HepG2 (cell line): ENCODE measurements at regions not wholly inside any gene's neighbourhood (a gene's known extent, or its start where the extent isn't known, plus 50 kb on each side); places are given as distances from the start of the nearest gene placed in this dataset.

Source experiments
- ATAC-seq: fragments of 200-7000 bp; cut with Tn5 transposase; 3 replicates; pipeline ENCODE4 v1.9.1; 2020; ENCODE audit warnings: mild to moderate bottlenecking, moderate library complexity
- BruUV-seq: library from RNA; stranded (reverse); fragments of 400-500 nt; replicated peaks from 2 replicates; lab custom pipeline; 2021; lab: Mats Ljungman, UMichigan
- CTCF ChIA-PET: fragments of 300-600 bp; formaldehyde crosslinking; extraction: SDS; loops from one replicate; lab custom pipeline; 2021; ENCODE audit warnings: low total read pairs, inconsistent platforms, low intra/inter-chr PET ratio; lab: Yijun Ruan, JAX
- POLR2A ChIA-PET: fragments of 350-600 bp; sonication (Branson Sonifier 250); formaldehyde crosslinking; loops from one replicate; lab custom pipeline; 2020; ENCODE audit warnings: antibody characterized with exemption, inconsistent platforms; lab: Yijun Ruan, JAX
- DNase-seq: peaks from one replicate; pipeline ENCODE4 v3.0.0-alpha.2; 2015; ENCODE audit warnings: low spot score
- FAIRE-seq: peaks from 3 replicates; lab custom pipeline; 2011; peaks lifted over from hg19 to GRCh38; lab: Jason Lieb, UNC
- H2AFZ ChIP-seq: one replicate; pipeline ENCODE4 v1.6.1; 2011; ENCODE audit warnings: low read length, inconsistent platforms
- H3K27ac ChIP-seq: fragments of 300-600 bp; 3 replicates; pipeline ENCODE4 v1.8.0; 2011; ENCODE audit warnings: mixed run types, mild to moderate bottlenecking, mixed read lengths, low read length, inconsistent platforms; ENCODE audit not compliant: insufficient read depth; ENCODE audit errors: extremely low read length
- H3K27me3 ChIP-seq, 2 experiments: fragments of 200-600 bp in 1 of 2; 2 replicates in 1 of 2; 3 replicates in 1 of 2; pipeline versions ENCODE4 v1.6.0 to v1.8.0; 2011; ENCODE audit warnings: low read length in 2 of 2, mild to moderate bottlenecking in 2 of 2, moderate library complexity in 2 of 2, inconsistent platforms in 1 of 2; ENCODE audit not compliant: insufficient read depth in 2 of 2, control insufficient read depth in 1 of 2
- H3K36me3 ChIP-seq, 2 experiments: fragments of 200-600 bp in 1 of 2; replicated peaks in 1 of 2; 2 replicates in 1 of 2; 3 replicates in 1 of 2; pipeline versions ENCODE4 v1.5.1 to v1.8.0; 2011; ENCODE audit warnings: low read length in 2 of 2, inconsistent platforms in 1 of 2; ENCODE audit not compliant: insufficient read depth in 2 of 2, control insufficient read depth in 1 of 2
- H3K4me1 ChIP-seq: 2 replicates; pipeline ENCODE4 v1.5.1; 2012; ENCODE audit warnings: low read length, inconsistent platforms; ENCODE audit not compliant: insufficient read depth
- H3K4me2 ChIP-seq: 2 replicates; pipeline ENCODE4 v1.6.0; 2011; ENCODE audit warnings: low read depth, low read length, inconsistent platforms
- H3K4me3 ChIP-seq, 3 experiments: fragments of 200-600 bp in 1 of 3; sonication (generic), shearing (Covaris generic) in 1 of 3; replicated peaks in 1 of 3; 2 replicates each; pipeline ENCODE4 v1.5.1; 2011 to 2016; ENCODE audit warnings: low read length in 3 of 3, inconsistent platforms in 2 of 3, low read depth in 2 of 3, mild to moderate bottlenecking in 2 of 3, control low read depth in 1 of 3, mixed read lengths in 1 of 3; ENCODE audit not compliant: insufficient read depth in 1 of 3
- H3K79me2 ChIP-seq: one replicate; pipeline ENCODE4 v1.6.1; 2011; ENCODE audit warnings: low read length, inconsistent platforms; ENCODE audit not compliant: insufficient read depth
- H3K9ac ChIP-seq: 2 replicates; pipeline ENCODE4 v1.6.0; 2011; ENCODE audit warnings: mild to moderate bottlenecking, low read depth, low read length, inconsistent platforms; ENCODE audit not compliant: insufficient read depth
- H3K9me3 ChIP-seq: 2 replicates; pipeline ENCODE4 v1.5.1; 2012; ENCODE audit warnings: mild to moderate bottlenecking, low read length
- H4K20me1 ChIP-seq: 2 replicates; pipeline ENCODE4 v1.6.0; 2011; ENCODE audit warnings: inconsistent platforms, mild to moderate bottlenecking, low read length, moderate library complexity; ENCODE audit not compliant: insufficient read depth
- BRCA1 ChIP-seq: sonication (generic); formaldehyde crosslinking; IDR thresholded peaks from 2 replicates; pipeline ENCODE4 v1.4.0; 2020; ENCODE audit warnings: missing genetic modification reagents
- CEBPG ChIP-seq: IDR thresholded peaks from 2 replicates; pipeline ENCODE4 v1.6.1; 2016
- GLI4 ChIP-seq: sonication (generic); formaldehyde crosslinking; IDR thresholded peaks from 2 replicates; pipeline ENCODE4 v1.5.1; 2020; ENCODE audit warnings: missing genetic modification reagents, mild to moderate bottlenecking, moderate library complexity, borderline replicate concordance
- HINFP ChIP-seq: sonication (generic); formaldehyde crosslinking; IDR thresholded peaks from 2 replicates; pipeline ENCODE4 v1.4.0; 2020; ENCODE audit warnings: low read depth, mild to moderate bottlenecking, missing genetic modification reagents
- NFKB2 ChIP-seq: sonication (generic); formaldehyde crosslinking; IDR thresholded peaks from 2 replicates; pipeline ENCODE4 v1.4.0; 2020; ENCODE audit warnings: missing genetic modification reagents, borderline replicate concordance
- NONO ChIP-seq, 2 experiments: fragments of 450-650 bp in 1 of 2; sonication (generic) in 1 of 2; formaldehyde crosslinking in 1 of 2; IDR thresholded peaks in 1 of 2; conservative IDR thresholded peaks in 1 of 2; 2 replicates each; pipeline versions ENCODE4 v1.6.1 to v1.8.0; 2017 to 2022; ENCODE audit warnings: mild to moderate bottlenecking in 1 of 2, missing genetic modification reagents in 1 of 2, moderate library complexity in 1 of 2
- SATB2 ChIP-seq: sonication (generic); formaldehyde crosslinking; IDR thresholded peaks from 2 replicates; pipeline ENCODE4 v1.5.0; 2020; ENCODE audit warnings: missing genetic modification reagents
- SMARCC2 ChIP-seq: fragments of 450-650 bp; IDR thresholded peaks from 2 replicates; pipeline ENCODE4 v1.6.1; 2017; ENCODE audit warnings: antibody characterized with exemption, mild to moderate bottlenecking
- THAP11 ChIP-seq: IDR thresholded peaks from 2 replicates; pipeline ENCODE4 v1.6.1; 2016; ENCODE audit warnings: missing biosample characterization, missing genetic modification reagents
- ZBTB4 ChIP-seq: sonication (generic); formaldehyde crosslinking; IDR thresholded peaks from 2 replicates; pipeline ENCODE4 v1.4.0; 2020; ENCODE audit warnings: missing genetic modification reagents, mild to moderate bottlenecking, borderline replicate concordance
- ZNF230 ChIP-seq: sonication (generic); formaldehyde crosslinking; IDR thresholded peaks from 2 replicates; pipeline ENCODE4 v1.4.0; 2020; ENCODE audit warnings: mild to moderate bottlenecking, missing genetic modification reagents
- ZNF263 ChIP-seq: sonication (generic); formaldehyde crosslinking; IDR thresholded peaks from 2 replicates; pipeline ENCODE4 v1.4.0; 2020; ENCODE audit warnings: missing genetic modification reagents
- ZNF501 ChIP-seq: sonication (generic); formaldehyde crosslinking; IDR thresholded peaks from 2 replicates; pipeline ENCODE4 v1.5.1; 2020; ENCODE audit warnings: mild to moderate bottlenecking, moderate library complexity, missing genetic modification reagents
- ZNF709 ChIP-seq: sonication (generic); formaldehyde crosslinking; IDR thresholded peaks from 2 replicates; pipeline ENCODE4 v1.5.0; 2020; ENCODE audit warnings: mild to moderate bottlenecking, missing genetic modification reagents
- ZNF720 ChIP-seq: sonication (generic); formaldehyde crosslinking; IDR thresholded peaks from 2 replicates; pipeline ENCODE4 v1.4.0; 2020; ENCODE audit warnings: missing genetic modification reagents
- ZSCAN12 ChIP-seq: sonication (generic); formaldehyde crosslinking; IDR thresholded peaks from 2 replicates; pipeline ENCODE4 v1.9.0; 2021; ENCODE audit warnings: mild to moderate bottlenecking, missing genetic modification reagents
- ZSCAN20 ChIP-seq: sonication (generic); formaldehyde crosslinking; IDR thresholded peaks from 2 replicates; pipeline ENCODE4 v1.4.0; 2020; ENCODE audit warnings: missing genetic modification reagents, mild to moderate bottlenecking, borderline replicate concordance
- WGBS: methylation state at CpG from one replicate; pipeline ENCODE4 v1.1.6; 2017; ENCODE audit warnings: low lambda C conversion rate; 5-methylcytosine and 5-hydroxymethylcytosine counted together
- in situ Hi-C: cut with HindIII; loops from 2 replicates; pipeline ENCODE4 v1.10.0; 2017; ENCODE audit warnings: low pct_unique_long_range_greater_than_20kb; ENCODE audit not compliant: extremely low pct_ligation_motif_present
- intact Hi-C: fragments of 100-400 bp; cut with micrococcal nuclease; formaldehyde crosslinking; loops from one replicate; pipeline ENCODE4 v1.10.0; 2022; ENCODE audit not compliant: unreplicated experiment
- TF ChIP-seq, protein P1 (sequence below): sonication (generic); formaldehyde crosslinking; conservative IDR thresholded peaks from 2 replicates; pipeline ENCODE4 v1.4.0; 2020; ENCODE audit warnings: missing genetic modification reagents

- TF ChIP-seq ZBTB4 (CRISPR knock-in tag), result no peak
- no peak for TF ChIP-seq THAP11 (CRISPR knock-in tag)
- no peak for TF ChIP-seq ZNF720 (CRISPR knock-in tag)
- TF ChIP-seq ZNF263 (CRISPR knock-in tag), result no peak
- TF ChIP-seq, protein P1, sequence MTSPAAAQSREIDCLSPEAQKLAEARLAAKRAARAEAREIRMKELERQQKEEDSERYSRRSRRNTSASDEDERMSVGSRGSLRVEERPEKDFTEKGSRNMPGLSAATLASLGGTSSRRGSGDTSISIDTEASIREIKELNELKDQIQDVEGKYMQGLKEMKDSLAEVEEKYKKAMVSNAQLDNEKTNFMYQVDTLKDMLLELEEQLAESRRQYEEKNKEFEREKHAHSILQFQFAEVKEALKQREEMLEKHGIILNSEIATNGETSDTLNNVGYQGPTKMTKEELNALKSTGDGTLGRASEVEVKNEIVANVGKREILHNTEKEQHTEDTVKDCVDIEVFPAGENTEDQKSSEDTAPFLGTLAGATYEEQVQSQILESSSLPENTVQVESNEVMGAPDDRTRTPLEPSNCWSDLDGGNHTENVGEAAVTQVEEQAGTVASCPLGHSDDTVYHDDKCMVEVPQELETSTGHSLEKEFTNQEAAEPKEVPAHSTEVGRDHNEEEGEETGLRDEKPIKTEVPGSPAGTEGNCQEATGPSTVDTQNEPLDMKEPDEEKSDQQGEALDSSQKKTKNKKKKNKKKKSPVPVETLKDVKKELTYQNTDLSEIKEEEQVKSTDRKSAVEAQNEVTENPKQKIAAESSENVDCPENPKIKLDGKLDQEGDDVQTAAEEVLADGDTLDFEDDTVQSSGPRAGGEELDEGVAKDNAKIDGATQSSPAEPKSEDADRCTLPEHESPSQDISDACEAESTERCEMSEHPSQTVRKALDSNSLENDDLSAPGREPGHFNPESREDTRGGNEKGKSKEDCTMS, result no peak
- no peak for TF ChIP-seq BRCA1
- TF ChIP-seq, all 625 proteins: peak for 0
These were observed 127.2 kb upstream of the PODXL start (continued) for GRCh38 chr7:131683536-131684125.

DNA sequence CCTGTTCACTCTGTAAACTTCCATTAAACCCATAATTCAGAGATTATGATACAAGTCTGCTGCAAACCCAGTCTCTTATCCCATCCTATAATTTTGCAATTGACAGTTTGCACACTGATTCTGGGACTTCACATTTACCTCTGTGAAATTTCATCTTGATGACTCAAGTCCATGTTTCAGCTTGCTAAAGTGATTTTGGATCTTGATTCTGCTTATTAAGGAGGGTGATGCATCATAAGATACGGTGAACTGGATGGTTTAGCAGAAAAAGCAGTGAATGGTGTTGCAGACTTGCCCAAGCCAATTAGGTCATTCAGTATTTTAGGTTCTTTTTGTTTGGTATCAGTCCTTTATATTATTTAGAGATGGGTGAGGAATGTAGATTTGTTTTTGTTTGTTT is 125.5 kb upstream of the PODXL start:
- in situ Hi-C loops (loop anchor here (10.0 to 25.0 kb wide), 3 partner anchors 380 to 903 kb away; no protein-coding TSS in a partner anchor), intact Hi-C loops (no loop called here)
- Histone ChIP-seq H3K9me3 (0 out of 2 replicates have a peak, but pooled peaks cover 3% of the 10 kb centered on the region), H3K4me3 (no peak overlapping the region), H2AFZ (no peak overlapping the region), H3K79me2 (no peaks in the 10 kb centered on the region), H4K20me1 (no peaks in the 10 kb centered on the region), H3K27ac (no peak overlapping the region), H3K36me3 (no peaks in the 10 kb centered on the region), H3K9ac (no peak overlapping the region), H3K4me2 (no peak overlapping the region), H3K27me3 (peaks cover 0 to 7% of the 10 kb centered on the region in 2 experiments; a peak in 2 of 5 replicates), H3K4me1 (no peaks in the 10 kb centered on the region)
- FAIRE-seq (no peak), ATAC-seq (no peak), DNase-seq (no peak)
- WGBS, result 0% methylated on average over 1 of the region's 1 CpG
- TF ChIP-seq GLI4 (CRISPR knock-in tag) (no peak), NFKB2 (CRISPR knock-in tag) (no peak), ZNF709 (CRISPR knock-in tag) (no peak), ZSCAN12 (CRISPR knock-in tag) (no peak), ZSCAN20 (CRISPR knock-in tag) (no peak), CEBPG (CRISPR knock-in tag) (no peak), HINFP (CRISPR knock-in tag) (no peak), ZNF230 (CRISPR knock-in tag) (no peak), ZNF501 (CRISPR knock-in tag) (no peak), SATB2 (no peak), SMARCC2 (no peak), NONO (IDR thresholded peaks at IDR 0.05) (no peak), NONO (CRISPR knock-in tag; conservative IDR thresholded peaks at IDR 0.05) (no peak)
- ChIA-PET CTCF (no interaction called here), POLR2A (no interaction called here)
- no TSS peak for BruUV-seq
